NCI-H460 (cell line): ENCODE measurements at regions not wholly inside any gene's neighbourhood (a gene's known extent, or its start where the extent isn't known, plus 50 kb on each side); places are given as distances from the start of the nearest gene placed in this dataset.
"Not testable (repeated sequence)": the region's sequence is repeated elsewhere in the genome, so short reads cannot be mapped to it uniquely, and the experiment has no call there.

ENCODE experiments used
- DNase-seq: peaks from one replicate; pipeline ENCODE4 v3.0.0-alpha.2; 2016; ENCODE audit warnings: low read depth; ENCODE audit errors: extremely low read depth

GRCh38 chrY:12358337-12358736, 342.7 kb upstream of the USP9Y start:
- no peak for DNase-seq

- DNase-seq, result no peak
Measured at GRCh38 chrY:12359867-12360266, 341.2 kb upstream of the USP9Y start.

GRCh38 chrY:12360496-12360895, 340.5 kb upstream of the USP9Y start:
- DNase-seq, result no peak

- DNase-seq, result no peak
Measured at GRCh38 chrY:12365311-12365910, 335.6 kb upstream of the USP9Y start.

- DNase-seq, result not testable (repeated sequence)
Measured at GRCh38 chrY:12374588-12374987, 326.4 kb upstream of the USP9Y start.

- not testable (repeated sequence) for DNase-seq
Measured at GRCh38 chrY:12391655-12392559, 309.1 kb upstream of the USP9Y start.

- no peak for DNase-seq
Measured at GRCh38 chrY:12393190-12393589, 307.8 kb upstream of the USP9Y start.

GRCh38 chrY:12395381-12396120, 305.5 kb upstream of the USP9Y start:
- DNase-seq, result not testable (repeated sequence)

GRCh38 chrY:12403916-12404315, 297.1 kb upstream of the USP9Y start:
- no peak for DNase-seq

- no peak for DNase-seq
Measured at GRCh38 chrY:12408236-12408635, 292.8 kb upstream of the USP9Y start.

GRCh38 chrY:12410696-12411095, 290.3 kb upstream of the USP9Y start:
- no peak for DNase-seq

- no peak for DNase-seq
Measured at GRCh38 chrY:12421072-12421787, 279.8 kb upstream of the USP9Y start.

- DNase-seq, result no peak
Measured at GRCh38 chrY:12421788-12422124, 279.3 kb upstream of the USP9Y start.

GRCh38 chrY:12422536-12422935, 278.5 kb upstream of the USP9Y start:
- no peak for DNase-seq

- DNase-seq, result no peak
Measured at GRCh38 chrY:12423416-12424252, 277.4 kb upstream of the USP9Y start.

- no peak for DNase-seq
Measured at GRCh38 chrY:12425506-12425905, 275.5 kb upstream of the USP9Y start.

- no peak for DNase-seq
Measured at GRCh38 chrY:12427361-12427760, 273.7 kb upstream of the USP9Y start.

- DNase-seq, result no peak
Measured at GRCh38 chrY:12431546-12431945, 269.5 kb upstream of the USP9Y start.

GRCh38 chrY:12438823-12439222, 262.2 kb upstream of the USP9Y start:
- DNase-seq, result not testable (repeated sequence)

GRCh38 chrY:12444200-12444599, 256.8 kb upstream of the USP9Y start:
- no peak for DNase-seq
